ENCODE measurements at regions not wholly inside any gene's neighbourhood (a gene's known extent, or its start where the extent isn't known, plus 50 kb on each side); places are given as distances from the start of the nearest gene placed in this dataset.
"Not testable (repeated sequence)": the region's sequence is repeated elsewhere in the genome, so short reads cannot be mapped to it uniquely, and the experiment has no call there.

DNA sequence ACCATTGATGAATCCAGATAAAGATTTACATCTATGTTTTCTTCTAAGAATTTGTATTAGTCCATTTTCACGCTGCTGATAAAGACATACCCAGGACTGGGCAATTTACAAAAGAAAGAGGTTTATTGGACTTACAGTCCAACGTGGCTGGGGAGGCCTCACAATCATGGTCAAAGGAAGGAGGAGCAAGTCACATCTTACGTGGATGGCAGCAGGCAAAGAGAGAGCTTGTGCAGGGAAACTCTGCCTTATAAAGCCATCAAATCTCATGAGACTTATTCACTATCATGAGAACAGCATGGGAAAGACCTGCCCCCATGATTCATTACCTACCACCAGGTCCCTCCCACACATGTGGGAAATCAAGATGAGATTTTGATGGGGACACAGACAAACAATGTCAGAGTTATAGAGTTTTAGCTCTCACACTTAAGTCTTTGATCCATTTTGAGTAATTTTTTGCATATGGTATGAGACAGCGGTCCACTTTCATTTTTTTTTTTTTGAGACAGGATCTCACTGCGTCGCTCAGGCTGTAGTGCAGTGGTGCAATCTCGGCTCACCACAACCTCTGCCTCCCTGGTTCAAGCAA is 53.5 kb upstream of the JADE2 start:
- DNase-seq; intact Hi-C loops (cut with DNase I, micrococcal nuclease); ATAC-seq: not testable (repeated sequence)

DNA sequence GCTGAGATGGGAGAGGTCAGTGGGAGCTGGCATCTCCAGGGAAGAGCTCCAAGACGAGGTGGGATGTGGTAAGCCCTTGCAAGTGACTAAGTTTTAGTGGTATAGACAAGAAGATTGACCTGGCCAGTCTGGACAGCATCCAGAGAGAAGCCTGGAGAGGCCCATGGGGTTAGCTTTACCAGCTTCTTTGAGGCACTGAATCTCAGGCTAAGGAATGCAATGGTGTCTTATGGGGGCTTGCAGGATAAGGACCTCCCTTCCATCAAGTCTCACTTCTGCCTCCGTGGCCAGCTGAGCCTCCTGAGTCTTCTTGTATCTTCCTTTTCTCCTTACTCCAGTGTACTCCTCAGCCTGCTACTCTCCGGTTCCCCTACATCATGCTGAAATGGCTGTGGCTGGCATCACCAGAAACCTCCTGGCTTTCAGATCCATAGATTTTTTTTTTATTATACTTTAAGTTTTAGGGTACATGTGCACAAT is 56.5 kb upstream of the JADE2 start:
- intact Hi-C loops (cut with DNase I, micrococcal nuclease) = loop anchor here in 1 of 2 donors (10.0 kb wide), 1 partner anchor 56 kb away; the partner anchor contains the start of gene JADE2
- no peak for ATAC-seq
- no peak for DNase-seq

DNA sequence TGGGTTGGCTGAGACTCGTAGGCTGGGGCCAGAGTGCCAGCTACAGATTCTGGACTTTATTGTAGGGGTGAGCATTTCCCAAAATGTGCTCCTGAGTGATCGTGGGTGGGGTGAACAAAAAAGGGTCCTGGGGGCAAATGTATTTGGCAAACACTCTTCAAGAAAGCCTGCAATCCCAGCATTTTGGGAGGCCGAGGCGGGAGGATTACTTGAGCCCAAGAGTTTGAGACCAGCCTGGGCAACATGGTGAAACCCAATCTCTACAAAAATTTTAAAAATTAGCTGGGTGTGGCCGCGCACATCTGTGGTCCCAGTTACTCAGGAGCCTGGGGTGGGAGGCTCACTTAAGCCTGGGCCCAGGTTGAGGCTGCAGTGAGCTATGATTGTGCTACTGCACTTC is 55.5 kb upstream of the CDKN2AIPNL start:
- DNase-seq = no peak
- intact Hi-C loops (cut with DNase I, micrococcal nuclease) = loop anchor here in 1 of 2 donors (10.0 kb wide), 1 partner anchor 58 kb away; the partner anchor contains the start of gene JADE2
- ATAC-seq = no peak

DNA sequence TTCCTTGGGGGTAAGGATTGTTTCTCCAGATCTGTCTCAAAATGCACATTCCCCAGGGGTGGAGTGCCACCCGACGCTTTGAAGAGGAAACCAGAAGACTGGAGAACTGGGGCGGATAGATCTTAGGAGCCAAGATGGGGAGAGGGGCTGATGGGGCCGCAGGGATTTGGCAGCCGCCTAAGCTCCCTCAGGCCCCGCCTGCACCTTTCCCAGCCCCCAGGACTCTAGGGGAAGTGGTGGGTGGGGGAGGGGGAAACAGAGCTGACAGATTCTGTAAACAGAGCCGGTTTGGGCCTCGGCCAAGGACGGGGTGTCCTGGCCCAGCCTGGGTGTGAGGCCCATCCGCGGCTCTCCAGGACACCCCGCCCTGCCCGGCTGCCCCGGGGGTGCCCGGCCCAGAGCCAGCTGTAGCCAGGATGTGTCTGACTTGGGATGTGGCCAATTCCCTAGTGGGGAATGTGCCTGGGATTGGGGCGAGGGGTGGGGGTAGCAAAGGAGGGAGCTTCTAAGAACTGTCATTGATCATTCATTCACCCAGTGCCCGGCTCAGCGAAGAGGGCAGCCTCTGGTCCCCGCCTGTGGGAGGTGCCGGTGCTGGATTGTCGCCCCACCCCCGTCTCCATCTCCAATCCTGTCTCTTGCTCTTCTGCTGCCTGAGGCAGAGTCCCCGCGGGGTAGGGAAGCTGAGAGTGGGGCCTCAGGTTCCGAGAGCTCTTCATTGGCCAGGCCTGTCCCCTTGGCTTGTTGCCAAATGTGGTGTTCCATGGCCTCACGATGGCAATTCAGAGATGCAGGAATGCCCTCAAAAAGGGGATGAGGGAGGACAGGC is 54.8 kb upstream of the CDKN2AIPNL start:
- DNase-seq (peak; percentile 95 to 99), ATAC-seq (peak; percentile 81)
- intact Hi-C loops (cut with DNase I, micrococcal nuclease) = loop anchor here in 1 of 2 donors (10.0 kb wide), 1 partner anchor 58 kb away; the partner anchor contains the start of gene JADE2

- peak; percentile 89 for ATAC-seq
- intact Hi-C loops (cut with DNase I, micrococcal nuclease) = loop anchor here in 1 of 2 donors (10.0 kb wide), 1 partner anchor 59 kb away; the partner anchor contains the start of gene JADE2
Observed at GRCh38 chr5:134465816-134466240, 54.1 kb upstream of the CDKN2AIPNL start.

DNA sequence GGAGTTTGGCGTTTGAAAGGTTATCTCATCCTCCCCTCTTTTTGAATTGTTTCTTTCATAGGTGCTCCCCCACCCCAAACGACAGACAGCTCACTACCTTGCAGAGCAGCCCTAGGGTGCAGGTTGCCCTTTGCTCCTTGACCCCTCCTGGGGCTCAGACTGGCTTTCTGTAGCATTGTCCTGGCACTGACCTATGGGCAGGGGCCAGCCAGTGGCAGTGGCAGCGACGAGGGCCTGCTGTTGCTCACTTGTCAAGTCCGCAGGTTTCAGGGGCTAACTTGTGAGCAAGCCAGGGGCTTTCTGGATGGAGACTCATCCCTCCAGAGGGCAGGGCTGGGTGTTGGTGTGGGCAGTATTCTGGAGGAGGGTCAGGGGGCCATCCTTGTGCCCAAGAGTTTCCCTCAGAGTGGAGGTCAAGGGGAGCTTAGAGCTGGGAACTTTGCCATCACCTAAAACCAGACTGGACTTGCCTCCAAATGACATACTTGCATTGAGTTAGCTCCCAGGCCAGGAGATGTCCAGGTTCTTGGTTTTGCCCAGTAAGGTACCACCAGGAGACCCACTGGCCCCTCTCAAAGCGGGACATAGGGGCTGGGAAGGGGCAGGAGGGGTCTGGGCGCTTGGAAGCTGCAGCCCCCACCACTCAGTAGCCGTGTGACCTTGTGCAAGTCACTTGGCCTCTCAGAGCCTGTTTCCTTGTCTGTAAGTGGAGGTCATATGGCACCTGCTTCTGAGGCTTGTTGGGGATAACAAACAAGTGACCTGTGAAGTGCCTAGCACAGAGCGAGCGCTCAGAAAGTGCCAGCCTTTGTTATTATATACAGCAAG is 53.5 kb upstream of the CDKN2AIPNL start:
- DNase-seq = no peak
- no peak for ATAC-seq
- intact Hi-C loops (cut with DNase I, micrococcal nuclease) = loop anchor here in 1 of 2 donors (10.0 kb wide), 1 partner anchor 60 kb away; the partner anchor contains the start of gene JADE2

More at GRCh38 chr5:134465816-134466240, 54.1 kb upstream of the CDKN2AIPNL start:
- DNase-seq = peak; percentile 89 to 91

GRCh38 chr5:134463991-134464760 is 52.5 kb upstream of the CDKN2AIPNL start:
- intact Hi-C loops (cut with DNase I, micrococcal nuclease) = loop anchor here in 1 of 2 donors (10.0 kb wide), 1 partner anchor 61 kb away; the partner anchor contains the start of gene JADE2
- ATAC-seq (no peak), DNase-seq (no peak)

DNA sequence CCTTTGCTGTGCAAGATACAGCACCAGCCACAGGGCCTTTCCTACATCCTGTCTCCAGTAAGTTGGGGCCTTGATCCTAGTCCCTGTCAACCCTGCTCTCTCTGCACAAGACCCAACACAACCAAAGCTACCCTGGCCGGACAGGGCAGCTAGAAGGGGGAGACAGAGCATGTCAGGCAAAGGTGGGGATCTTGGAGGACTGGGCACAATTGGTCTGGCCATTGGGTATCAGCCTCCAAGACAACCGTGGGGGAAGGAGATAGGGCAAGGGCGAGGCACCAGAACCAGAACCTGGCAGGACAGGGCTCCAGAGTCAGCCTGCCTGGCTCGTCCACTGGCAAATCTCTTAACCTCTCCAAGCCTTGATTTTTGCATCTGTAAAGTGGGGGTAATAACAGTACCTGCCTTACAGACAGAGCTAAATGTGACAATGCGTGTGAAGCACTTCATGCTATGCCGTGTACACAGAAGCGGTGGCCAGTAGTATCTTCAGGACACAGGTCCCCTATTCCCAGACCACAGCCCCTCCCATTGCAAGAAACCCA is 51.6 kb upstream of the CDKN2AIPNL start:
- ATAC-seq (no peak), DNase-seq (no peak)
- intact Hi-C loops (cut with DNase I, micrococcal nuclease) = loop anchor here in 1 of 2 donors (10.0 kb wide), 1 partner anchor 62 kb away; the partner anchor contains the start of gene JADE2

DNA sequence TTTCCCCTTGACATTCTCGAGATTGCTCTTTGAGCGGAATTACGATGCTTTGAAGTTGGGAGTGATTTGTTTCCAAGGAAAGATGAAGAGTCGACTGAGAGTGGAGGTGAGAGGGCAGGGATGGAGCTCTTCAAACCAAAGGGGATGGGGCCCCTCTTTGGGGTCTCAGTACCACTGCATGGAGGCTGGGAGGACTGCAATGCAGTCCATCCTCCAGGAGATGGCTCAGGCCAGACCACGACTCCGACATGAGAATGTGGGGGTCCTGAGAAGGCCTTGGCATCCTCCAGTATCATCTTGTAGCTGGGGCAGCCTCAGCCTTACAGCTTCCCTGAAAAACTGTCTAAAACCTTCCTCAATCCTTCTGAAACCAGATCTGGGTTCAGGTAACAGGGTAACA is 51.1 kb upstream of the CDKN2AIPNL start:
- ATAC-seq (no peak), DNase-seq (no peak)
- intact Hi-C loops (cut with DNase I, micrococcal nuclease) = loop anchor here in 1 of 2 donors (10.0 kb wide), 1 partner anchor 62 kb away; the partner anchor contains the start of gene JADE2

DNA sequence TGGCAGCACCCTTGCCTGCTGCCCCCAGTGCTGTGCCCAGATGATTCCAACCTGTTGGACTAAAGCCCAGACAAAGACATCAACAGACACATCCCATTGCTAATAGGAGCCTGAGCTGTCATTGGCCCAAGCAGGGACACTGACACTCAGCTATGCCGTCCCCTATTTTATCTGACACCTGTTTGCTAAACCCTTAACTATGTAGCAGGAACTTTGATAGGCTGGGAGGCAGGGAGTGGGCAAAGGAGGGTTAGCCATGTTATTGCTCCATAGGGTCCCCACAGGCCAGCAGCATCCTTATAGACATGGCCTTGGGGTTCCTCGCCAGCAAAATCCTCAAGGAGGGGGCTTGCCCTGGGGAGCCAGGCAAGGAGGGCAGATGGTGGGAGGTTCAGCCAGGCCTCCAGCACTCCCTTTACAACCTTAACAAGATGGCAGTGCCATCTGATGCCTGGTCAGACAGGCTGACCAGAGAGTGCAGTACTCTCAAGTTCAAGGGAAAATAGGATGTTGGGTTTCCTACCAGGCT is 50.4 kb upstream of the CDKN2AIPNL start:
- ATAC-seq = no peak
- intact Hi-C loops (cut with DNase I, micrococcal nuclease) = loop anchor here in 1 of 2 donors (10.0 kb wide), 1 partner anchor 63 kb away; the partner anchor contains the start of gene JADE2
- peak in 1 of 2 donors; percentile 16 for DNase-seq

Data from left colon (tissue), 2 donors.